HG03175 (cell line): ENCODE measurements at regions not wholly inside any gene's neighbourhood (a gene's known extent, or its start where the extent isn't known, plus 50 kb on each side); places are given as distances from the start of the nearest gene placed in this dataset.

ENCODE experiments used
- ATAC-seq: cut with Tn5 transposase; IDR thresholded peaks from one replicate; pipeline ENCODE4 v1.9.1; 2021; ENCODE audit warnings: mild to moderate bottlenecking, moderate library complexity; ENCODE audit not compliant: unreplicated experiment

DNA sequence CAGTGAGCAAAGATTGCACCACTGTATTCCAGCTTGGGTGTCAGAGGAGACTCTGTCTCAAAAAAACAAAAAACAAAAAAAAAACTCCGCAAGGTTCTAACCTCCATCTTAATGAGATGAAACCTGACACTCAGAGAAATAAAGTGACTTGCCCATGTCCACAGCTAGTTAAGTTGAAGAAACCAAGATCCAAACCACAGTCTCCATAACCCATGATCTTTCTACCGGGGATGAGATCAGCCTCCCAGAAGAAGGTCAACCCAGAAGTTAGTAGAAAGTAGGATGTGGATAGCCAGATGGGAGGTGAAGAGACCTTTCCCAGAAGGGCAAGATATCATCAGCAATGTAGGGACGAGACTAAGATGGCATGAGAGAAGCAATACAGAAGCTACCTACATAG lies 140.4 kb upstream of the ADRA1B start:
- no peak for ATAC-seq

GRCh38 chr5:159777049-159777660 lies 139.1 kb upstream of the ADRA1B start:
- ATAC-seq = no peak

GRCh38 chr5:159779481-159779880 lies 136.8 kb upstream of the ADRA1B start:
- no peak for ATAC-seq

DNA sequence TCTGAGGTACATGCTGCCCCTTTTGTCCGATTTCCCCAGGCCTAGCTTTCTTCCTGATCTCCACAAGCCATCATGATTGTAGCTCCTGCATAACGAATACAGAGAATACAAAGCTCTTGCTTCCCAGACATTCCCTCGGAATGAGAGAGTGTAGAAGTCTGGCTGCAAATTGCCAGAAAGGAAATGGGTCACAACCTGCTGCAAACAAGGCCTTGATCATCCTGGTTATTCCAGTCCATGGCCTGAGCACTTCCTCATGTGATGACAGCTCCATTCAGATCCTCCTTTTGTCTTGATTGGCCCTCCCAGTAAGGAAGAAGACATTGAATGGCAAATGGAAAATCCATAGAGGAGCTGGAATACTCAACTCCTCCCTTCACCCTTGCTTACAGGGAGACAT lies 136.0 kb upstream of the ADRA1B start:
- no peak for ATAC-seq

DNA sequence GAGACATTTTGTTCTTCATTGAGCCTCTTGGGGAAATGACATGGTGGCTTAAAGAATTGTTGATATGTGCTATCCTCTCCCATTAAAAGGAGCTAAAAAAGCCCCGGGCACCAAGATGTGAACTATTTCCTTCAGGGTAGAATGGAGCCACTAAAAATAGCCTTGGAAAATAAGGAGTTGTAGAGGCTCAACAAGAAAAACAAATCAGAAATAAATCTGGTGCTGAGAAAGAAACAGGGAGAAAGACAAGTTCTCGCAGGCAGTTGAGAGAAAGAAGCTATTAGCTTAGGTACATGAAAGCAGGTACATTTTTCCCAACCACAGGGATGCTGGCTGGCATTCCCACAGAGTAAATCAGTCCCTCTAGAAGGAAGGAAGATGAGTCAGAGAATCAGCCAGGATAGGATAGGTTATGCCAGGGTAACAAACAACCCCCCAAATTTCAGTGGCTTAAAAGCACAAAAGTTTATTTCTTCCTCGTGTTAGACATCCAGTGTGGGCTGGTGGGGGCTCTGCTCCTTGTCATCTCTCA lies 134.6 kb upstream of the ADRA1B start:
- ATAC-seq = no peak

DNA sequence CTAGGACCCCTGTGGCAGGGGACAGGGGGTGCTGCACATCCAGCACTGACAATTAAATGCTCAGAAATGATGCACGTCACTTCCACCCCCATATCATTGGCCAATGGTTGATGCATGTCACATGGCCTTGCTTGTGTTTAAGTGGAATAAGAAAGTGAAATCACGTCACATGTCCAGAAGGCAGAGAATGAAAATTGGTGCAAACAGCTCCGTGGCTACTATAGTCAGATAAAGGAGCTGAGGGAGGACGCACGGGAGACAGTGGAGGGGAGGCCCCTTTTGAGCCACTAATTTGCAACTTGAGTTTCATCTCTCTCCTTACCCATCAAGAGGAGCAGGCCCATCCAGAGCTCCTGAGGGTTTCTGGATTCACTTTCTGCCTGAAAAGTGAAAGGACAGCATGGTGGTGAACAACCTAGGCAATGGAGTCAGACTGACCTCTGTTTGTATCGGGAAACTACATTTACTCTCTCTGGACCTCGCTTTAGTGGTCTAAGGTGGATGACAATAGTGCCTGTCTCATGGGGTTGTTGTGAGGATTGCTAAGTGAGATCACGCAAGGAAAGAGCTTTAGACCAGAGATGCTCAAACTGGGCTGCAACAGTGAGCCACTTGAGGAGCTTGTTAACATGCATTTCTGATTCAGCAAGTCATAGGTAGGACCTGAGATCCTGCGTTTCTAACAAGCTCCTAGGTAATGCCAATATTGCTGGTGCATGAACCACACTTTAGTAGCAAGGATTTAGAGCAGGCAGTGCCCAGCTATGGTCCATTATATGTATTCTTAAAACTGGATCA lies 133.9 kb upstream of the ADRA1B start:
- no peak for ATAC-seq

DNA sequence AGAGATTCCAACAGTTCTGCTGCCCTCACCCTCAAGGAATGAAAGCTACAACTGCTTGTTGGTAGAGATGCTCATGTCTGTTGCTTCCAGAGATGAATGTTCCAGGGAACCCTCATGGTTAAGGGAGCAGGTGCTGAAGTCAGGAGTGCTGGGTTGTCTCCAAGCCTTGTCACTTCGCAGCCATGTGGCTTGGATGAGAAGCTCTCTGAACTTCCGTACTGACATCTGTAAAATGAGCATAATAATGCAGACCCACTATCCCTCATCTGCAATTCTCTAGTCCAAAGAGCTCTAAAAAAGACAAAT lies 133.3 kb upstream of the ADRA1B start:
- no peak for ATAC-seq

DNA sequence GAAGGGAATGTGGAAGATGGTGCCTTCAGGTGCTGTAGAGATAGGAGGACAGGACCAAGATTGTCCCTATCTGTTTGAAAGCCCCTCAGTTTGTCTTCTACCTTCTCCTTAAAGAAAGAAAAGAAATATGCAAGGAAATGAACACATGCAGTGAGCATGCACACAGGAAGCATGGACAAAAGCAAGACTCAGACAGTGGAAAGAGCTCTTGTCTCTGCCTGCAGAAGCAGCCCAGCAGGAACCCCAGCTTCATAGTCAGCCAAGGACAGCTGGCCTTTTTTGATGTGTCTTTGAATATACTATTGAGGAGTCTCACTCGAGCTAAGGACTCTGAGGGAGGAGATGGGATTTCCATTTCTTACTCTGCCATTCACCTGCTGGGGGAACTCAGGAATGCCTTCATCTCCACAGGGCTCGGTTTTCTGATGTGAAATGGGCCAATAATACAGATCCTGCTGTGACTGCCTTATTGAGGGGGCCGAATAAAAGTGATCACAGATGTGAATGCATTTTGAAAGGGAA lies 132.5 kb upstream of the ADRA1B start:
- ATAC-seq = no peak

DNA sequence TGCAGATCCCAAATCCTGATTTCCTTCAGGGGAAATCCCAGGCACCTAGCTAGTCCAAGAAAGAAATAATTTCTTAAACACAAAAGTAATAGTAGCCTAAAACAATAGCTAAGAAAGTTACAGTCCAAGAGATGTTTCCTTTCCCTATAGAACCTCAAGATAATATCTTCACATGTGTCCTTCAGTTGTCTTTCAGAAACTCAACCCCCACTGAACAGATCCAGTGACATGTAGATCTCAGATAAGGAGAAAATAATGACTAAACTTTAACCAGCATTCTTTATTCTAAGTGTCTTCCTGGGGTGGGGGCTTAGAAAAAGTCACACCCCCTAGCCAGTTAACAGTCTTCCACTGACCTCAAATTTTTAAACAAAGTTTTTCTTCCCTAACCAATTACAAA lies 131.3 kb upstream of the ADRA1B start:
- no peak for ATAC-seq

DNA sequence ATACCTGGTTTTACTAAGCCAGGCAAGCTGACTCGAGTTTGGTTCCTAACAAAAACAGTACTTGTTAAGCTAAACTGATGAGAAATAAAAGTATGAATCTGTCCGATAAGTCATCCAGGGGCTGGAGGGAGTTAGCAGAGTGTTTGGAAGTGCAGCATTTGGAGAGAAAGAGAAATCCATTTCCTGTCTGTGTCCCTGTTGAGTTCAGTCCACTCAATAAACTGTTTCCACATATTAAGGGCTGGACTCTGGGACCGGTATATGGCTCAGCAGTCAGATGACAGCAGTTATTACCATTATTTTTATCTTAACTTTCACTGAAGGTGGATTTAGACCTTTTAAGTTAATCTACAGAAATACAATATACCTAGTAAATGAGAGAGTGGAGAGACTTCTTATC lies 130.6 kb upstream of the ADRA1B start:
- no peak for ATAC-seq

GRCh38 chr5:159786201-159786600 lies 130.1 kb upstream of the ADRA1B start:
- no peak for ATAC-seq

DNA sequence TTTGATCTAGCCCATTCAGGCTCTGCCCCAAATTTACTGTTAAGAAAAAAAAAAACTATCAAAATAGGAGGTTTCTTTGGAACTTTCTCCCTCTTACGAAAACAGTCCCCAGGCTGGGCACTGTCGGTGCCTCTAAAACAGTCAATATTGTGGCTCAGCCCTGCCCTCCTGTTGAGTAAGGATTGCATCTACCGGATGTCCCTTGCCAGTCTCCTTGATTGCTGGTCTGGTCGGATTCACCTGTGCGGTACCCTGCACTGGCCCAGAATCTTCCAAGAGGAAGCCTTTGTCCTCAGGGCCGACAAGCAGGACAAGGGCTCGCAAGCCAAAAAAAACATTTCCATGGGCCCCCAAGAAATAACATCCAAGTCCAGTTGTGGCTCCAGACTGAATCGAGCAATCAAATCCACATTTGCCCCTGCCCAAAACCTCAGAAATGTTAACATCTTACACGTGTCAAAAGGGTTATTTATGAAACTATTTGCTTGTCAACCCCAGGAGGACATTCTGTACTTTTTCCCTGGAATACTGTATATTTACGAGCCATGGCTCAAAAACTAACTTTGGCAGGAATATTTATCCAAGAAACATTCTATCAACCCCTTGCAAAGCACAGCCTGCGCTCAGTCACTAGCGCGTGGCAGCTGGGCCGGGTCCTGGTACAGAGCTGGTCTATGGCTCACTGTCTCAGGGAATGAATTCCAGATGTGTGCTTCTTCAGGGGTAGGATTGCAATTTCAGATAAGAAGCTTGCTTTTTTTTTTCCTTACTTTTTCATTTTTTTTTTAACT lies 129.2 kb upstream of the ADRA1B start:
- ATAC-seq = no peak

DNA sequence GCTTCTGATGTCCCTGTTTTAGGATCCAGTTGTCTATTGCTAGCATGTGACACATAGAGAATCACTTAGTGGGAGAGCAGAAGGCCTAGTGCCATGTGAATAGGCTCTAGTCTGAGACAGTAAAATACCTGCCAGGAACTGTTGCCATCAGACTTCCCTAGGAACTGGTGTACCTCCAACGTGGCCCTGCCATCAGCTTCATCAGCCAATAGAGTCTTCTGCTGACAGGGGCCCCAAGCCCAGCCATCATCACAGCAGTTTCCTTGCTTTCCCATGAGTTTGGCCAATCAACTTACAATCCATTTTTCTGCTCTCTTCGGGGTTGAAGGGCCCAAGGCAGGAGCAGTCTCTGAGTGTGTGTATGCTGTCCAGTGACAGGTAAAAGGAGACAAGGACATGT lies 128.4 kb upstream of the ADRA1B start:
- ATAC-seq = no peak

- ATAC-seq = no peak
Observed at GRCh38 chr5:159788835-159789331, 127.4 kb upstream of the ADRA1B start.

DNA sequence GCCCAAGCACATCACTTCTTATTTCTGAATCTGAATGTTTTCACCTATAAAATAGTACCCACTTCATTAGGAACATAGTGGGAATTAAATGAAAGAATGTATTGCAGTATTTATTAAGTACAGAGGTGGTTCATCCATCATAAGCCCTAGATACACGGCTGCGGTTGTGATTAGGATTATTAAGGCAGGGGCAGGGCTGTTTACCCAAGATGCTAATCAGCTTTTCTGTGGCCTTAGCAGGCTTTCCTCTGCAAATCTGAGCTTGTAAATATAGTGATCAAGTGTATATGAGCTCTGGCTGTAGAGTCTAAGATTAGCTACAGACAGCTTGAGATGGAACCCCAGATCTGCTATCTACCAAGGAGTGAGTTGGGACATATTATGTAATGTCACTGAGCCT lies 124.1 kb upstream of the ADRA1B start:
- no peak for ATAC-seq

DNA sequence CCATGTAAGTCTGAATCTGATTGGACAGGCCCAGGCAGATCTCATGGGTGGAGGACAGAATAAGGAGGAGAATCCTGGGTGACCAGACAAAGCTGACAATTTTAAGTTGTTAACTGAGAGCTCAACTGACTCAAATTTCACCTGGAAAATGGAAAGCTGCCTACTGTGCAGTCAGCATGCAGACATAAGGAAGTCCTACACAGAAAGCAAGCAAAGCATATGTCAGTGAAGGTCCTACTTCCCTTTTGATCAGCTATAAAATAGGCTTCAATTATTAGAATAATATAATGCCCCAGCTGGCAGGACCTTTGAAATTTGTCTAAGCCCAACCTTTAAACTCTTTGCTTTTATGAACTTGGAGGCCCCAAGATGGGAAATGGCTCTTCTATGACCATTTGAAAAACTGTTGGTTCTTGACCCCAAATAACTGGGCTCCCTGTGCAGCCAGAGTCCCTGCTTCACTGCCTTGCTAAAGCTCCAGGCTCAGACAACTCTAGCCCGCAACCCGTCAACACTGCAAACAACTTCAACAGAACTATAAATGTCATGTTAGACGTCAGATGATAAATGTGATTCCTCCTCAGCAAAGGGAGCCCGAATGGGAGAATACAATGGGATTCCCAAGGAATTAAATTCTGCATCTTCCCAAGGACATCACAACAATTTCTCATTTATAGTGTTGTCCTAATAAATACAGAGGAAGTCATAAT lies 118.9 kb upstream of the ADRA1B start:
- no peak for ATAC-seq

GRCh38 chr5:159799701-159800100 lies 116.6 kb upstream of the ADRA1B start:
- no peak for ATAC-seq

DNA sequence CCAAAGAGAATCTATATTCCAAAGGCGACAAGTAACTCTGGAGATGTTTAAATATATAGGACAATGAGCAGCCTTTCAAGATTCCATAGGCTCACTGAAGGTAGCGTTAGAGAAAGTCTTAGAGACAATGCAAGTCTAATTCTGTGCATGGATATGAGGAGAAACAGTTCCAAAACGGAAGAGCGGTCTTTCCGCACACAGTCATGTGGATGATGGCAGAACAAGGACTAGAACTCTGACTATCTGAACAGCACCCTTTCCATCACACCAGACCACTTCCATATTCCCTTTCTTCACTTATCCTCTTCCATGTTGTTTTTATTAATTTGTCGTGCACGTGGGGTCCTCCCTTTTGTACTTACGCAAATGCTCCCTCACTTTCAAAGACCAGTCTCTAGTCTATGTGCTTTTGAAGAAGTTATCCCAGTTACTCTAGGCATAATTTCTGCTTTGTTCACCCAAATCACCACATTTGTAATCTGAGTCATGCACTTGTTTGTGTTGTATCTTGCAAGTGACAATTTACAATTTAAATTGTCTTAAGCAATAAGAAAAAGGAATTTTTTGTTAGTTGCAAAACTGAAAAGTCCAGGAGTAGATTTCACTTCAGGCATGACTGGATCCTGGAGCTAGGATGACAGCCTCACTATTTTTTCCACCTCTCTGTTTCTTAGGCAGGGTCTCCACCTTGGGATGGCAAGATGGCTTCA lies 116.0 kb upstream of the ADRA1B start:
- no peak for ATAC-seq

DNA sequence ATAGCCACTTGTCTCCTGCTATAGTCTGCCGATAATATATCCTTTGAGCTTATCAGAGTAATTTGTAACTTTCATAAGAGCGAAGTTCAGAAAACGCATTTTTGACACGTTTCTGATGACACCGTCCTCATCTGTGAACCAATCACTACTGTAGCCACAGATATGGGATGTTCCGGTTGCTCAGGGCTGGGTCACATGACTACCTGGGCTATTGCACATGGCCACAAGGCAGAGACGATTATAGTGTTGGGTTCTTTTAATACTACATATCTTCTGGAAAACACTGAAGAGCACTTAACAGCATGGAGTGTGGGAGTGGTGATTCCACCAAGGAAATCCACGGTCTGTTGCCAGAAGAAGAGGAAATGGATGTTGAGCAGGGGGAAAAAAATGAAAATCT lies 115.0 kb upstream of the ADRA1B start:
- ATAC-seq = no peak

GRCh38 chr5:159802661-159803060 lies 113.6 kb upstream of the ADRA1B start:
- ATAC-seq = no peak
